ENCODE measurements at regions not wholly inside any gene's neighbourhood (a gene's known extent, or its start where the extent isn't known, plus 50 kb on each side); places are given as distances from the start of the nearest gene placed in this dataset.

- Histone ChIP-seq H3K27me3 (replicated peaks) (no peaks in the 10 kb centered on the region), H3K27ac (peak overlapping the region; percentile 43), H3K36me3 (replicated peaks) (no peaks in the 10 kb centered on the region), H3K4me3 (ENCODE audit: low read depth, low read length) (no peak overlapping the region)
- TF ChIP-seq CTCF (IDR thresholded peaks at IDR 0.05; ENCODE audit: low read depth, low read length, missing control alignments), result no peak
- no peak for DNase-seq
- in situ Hi-C loops (cut with HindIII; ENCODE audit: low pct_ligation_motif_present, low sequenced_read_pairs), result no loop called here
Measured at GRCh38 chr15:39165020-39165706, 415.7 kb upstream of the THBS1 start.

DNA sequence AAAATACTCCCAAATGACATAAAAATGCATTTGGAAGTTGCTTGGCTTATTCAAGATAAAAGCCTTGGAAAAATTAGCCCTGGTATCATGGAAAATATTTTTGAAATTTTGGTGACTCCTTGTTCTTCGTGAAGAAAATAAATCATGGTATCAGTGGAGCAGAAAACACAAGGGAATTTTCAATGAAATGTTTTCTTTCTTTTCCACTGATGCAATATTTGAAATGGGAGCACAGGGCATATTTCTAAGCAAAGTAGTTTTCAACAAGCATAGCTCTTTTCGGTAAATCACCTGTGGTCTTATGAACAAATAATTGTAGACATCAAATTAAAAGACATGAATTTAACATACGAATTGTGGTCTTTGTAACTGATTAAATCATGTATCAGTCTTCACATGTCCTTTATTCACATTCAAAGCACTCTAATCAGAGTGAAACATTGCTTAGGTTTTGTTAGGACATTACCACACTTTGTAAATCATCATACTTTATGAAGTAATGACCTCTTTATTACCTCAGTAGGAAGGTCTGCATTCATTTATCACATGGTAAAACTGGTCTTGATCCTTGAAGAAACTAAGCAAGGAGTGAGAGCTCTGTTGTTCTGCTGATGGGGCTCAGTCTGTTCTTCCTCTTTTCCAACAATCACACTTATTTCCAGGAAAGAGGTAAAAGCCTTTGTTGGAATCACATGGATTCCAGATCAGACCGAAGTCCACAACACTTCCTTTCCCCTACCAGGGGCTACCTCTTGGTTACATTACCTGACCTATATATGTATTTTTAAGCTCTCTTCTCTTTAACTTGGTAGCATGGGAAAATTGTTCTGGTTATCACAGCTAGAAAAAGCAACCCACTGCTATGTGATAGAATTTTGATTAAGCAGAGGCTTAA, 413.5 kb upstream of the THBS1 start:
- no peak for TF ChIP-seq CTCF (IDR thresholded peaks at IDR 0.05; ENCODE audit: low read depth, low read length, missing control alignments)
- Histone ChIP-seq H3K27ac (no peak overlapping the region), H3K36me3 (replicated peaks) (no peaks in the 10 kb centered on the region), H3K4me3 (ENCODE audit: low read depth, low read length) (no peak overlapping the region), H3K27me3 (replicated peaks) (no peaks in the 10 kb centered on the region)
- no peak for DNase-seq
- in situ Hi-C loops (cut with HindIII; ENCODE audit: low pct_ligation_motif_present, low sequenced_read_pairs), result no loop called here

DNA sequence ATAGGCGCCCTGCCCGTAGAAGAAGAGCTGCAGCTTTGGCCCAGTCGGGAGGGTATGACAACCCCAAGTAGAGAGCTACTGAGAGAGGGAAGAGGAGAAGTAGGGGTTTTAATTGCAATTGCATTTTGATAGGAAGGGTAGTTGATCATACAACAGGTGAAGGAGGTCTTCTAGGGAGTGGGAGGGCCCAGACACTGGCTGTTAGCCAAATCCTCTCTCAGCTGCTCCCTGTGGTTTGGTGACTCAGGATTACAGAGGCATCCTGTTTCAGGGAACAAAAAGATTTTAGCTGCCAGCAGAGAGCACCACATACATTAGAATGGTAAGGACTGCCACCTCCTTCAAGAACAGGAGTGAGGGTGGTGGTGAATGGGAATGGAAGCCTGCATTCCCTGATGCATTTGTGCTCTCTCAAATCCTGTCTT, 408.9 kb upstream of the THBS1 start:
- Histone ChIP-seq H3K27me3 (replicated peaks) (no peaks in the 10 kb centered on the region), H3K4me3 (ENCODE audit: low read depth, low read length) (no peak overlapping the region), H3K36me3 (replicated peaks) (no peaks in the 10 kb centered on the region), H3K27ac (peak overlapping the region; percentile 73)
- peak; percentile 68 for TF ChIP-seq CTCF (IDR thresholded peaks at IDR 0.05; ENCODE audit: low read depth, low read length, missing control alignments)
- in situ Hi-C loops (cut with HindIII; ENCODE audit: low pct_ligation_motif_present, low sequenced_read_pairs), result no loop called here
- peak; percentile 96 for DNase-seq

DNA sequence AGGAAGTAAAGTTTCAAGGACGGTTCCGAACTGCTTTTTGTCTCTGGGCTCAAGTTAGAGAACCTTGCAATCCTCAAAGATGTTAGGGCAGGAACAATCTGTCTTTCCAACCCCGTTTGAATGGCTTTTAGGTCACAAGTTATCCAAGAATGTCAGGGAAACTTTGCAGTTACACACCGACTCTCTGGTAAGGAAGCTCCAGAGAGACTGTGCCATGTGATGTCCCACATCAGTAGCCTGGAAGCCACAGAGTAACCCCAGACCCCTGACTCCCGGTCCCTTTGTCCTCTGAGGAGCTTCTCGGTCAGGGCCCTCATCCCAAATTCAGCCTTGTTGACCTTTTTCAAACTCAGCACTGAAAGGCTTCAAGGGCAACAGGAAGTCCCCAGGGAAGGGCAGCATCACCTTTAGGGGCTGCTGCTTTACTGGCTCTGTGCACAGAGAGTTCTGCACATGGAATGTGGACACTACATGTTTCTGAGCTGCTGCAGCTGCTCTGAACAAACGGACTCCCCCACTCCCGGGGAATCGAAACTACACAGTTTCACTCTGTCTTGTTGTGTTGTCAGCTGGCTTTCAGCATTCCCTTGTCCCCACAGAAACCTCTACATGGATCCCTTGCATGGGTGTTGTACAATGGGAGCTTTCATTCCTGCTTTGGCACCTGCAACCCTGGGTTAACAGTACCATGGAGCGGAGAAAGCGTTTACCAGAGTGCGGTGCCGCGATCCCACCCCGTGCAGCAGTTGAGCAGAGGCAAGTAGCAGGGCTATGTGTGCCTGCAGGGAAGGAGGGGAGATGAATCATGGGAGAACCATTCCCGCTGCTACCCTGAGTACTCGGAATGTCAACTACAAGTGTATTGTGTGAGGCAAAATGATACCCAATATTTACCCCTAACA, 408.2 kb upstream of the THBS1 start:
- in situ Hi-C loops (cut with HindIII; ENCODE audit: low pct_ligation_motif_present, low sequenced_read_pairs), result no loop called here
- Histone ChIP-seq H3K27me3 (replicated peaks) (no peaks in the 10 kb centered on the region), H3K27ac (peak overlapping the region; percentile 73), H3K4me3 (ENCODE audit: low read depth, low read length) (peak overlapping the region; percentile 51), H3K36me3 (replicated peaks) (no peaks in the 10 kb centered on the region)
- peak; percentile 74 for DNase-seq
- TF ChIP-seq CTCF (IDR thresholded peaks at IDR 0.05; ENCODE audit: low read depth, low read length, missing control alignments), result no peak

DNA sequence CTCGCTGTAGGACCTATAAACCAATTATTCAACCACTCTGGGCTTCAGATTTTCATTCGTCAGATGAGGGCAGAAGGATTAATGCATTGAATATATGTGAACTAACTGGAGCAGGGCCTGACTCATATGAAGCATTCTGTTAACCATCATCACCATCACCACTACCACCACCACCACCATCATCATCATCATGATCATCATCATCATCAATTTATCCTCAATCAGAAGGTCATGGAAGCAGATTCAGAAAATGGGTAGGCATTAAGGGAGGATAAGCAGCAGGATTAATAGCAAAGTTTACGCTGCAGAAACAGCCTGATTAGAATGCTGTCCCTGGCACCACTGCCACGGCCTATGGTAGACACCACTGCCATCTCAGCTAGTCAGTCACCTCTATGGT, 407.5 kb upstream of the THBS1 start:
- Histone ChIP-seq H3K27ac (peak overlapping the region; percentile 73), H3K4me3 (ENCODE audit: low read depth, low read length) (no peak overlapping the region), H3K27me3 (replicated peaks) (no peaks in the 10 kb centered on the region), H3K36me3 (replicated peaks) (no peaks in the 10 kb centered on the region)
- no peak for TF ChIP-seq CTCF (IDR thresholded peaks at IDR 0.05; ENCODE audit: low read depth, low read length, missing control alignments)
- in situ Hi-C loops (cut with HindIII; ENCODE audit: low pct_ligation_motif_present, low sequenced_read_pairs), result no loop called here
- no peak for DNase-seq

Measured in brain microvascular endothelial cell (primary cell).